ENCODE measurements at regions not wholly inside any gene's neighbourhood (a gene's known extent, or its start where the extent isn't known, plus 50 kb on each side); places are given as distances from the start of the nearest gene placed in this dataset.
"Not testable (repeated sequence)": the region's sequence is repeated elsewhere in the genome, so short reads cannot be mapped to it uniquely, and the experiment has no call there.

GRCh38 chr21:14013056-14013603 lies 197.6 kb downstream of the LIPI start:
- Histone ChIP-seq H3K79me2 (ENCODE audit: insufficient read depth, low read length) (no peaks in the 10 kb centered on the region), H4K20me1 (ENCODE audit: insufficient read depth, low read length) (no peaks in the 10 kb centered on the region), H3K4me1 (ENCODE audit: insufficient read depth, low read length, severe bottlenecking) (no peaks in the 10 kb centered on the region), H3K9me2 (ENCODE audit: low read depth, low read length) (no peaks in the 10 kb centered on the region), H3F3A (ENCODE audit: insufficient read depth, low read length) (no peaks in the 10 kb centered on the region), H3K27ac (ENCODE audit: low read depth, low read length, poor library complexity, severe bottlenecking) (no peak overlapping the region), H3K9ac (ENCODE audit: low read length) (no peak overlapping the region), H3K9me3 (ENCODE audit: low read length) (no peaks in the 10 kb centered on the region), H3K4me2 (ENCODE audit: low read length) (no peak overlapping the region), H3K4me3 (ENCODE audit: low read depth, low read length, poor library complexity, severe bottlenecking) (no peak overlapping the region), H2AFZ (ENCODE audit: low read length) (no peak overlapping the region), H3K27me3 (ENCODE audit: insufficient read depth, low read length) (no peaks in the 10 kb centered on the region), H3K36me3 (ENCODE audit: insufficient read depth, low read length) (no peaks in the 10 kb centered on the region)
- TF ChIP-seq CTCF (IDR thresholded peaks at IDR 0.05; ENCODE audit: low read length) (no peak), EZH2 (IDR thresholded peaks at IDR 0.05; ENCODE audit: borderline replicate concordance, low read length) (no peak)

GRCh38 chr21:14012409-14012808 lies 198.3 kb downstream of the LIPI start:
- H3K27me3 ChIP-seq (ENCODE audit: insufficient read depth, low read length): no peaks in the 10 kb centered on the region
- H3K27ac ChIP-seq (ENCODE audit: low read depth, low read length, poor library complexity, severe bottlenecking): no peak overlapping the region
- no peaks in the 10 kb centered on the region for H3K4me1 ChIP-seq (ENCODE audit: insufficient read depth, low read length, severe bottlenecking)
- no peak overlapping the region for H2AFZ ChIP-seq (ENCODE audit: low read length)
- no peak for TF ChIP-seq EZH2 (IDR thresholded peaks at IDR 0.05; ENCODE audit: borderline replicate concordance, low read length)
- TF ChIP-seq CTCF (IDR thresholded peaks at IDR 0.05; ENCODE audit: low read length): no peak
- no peaks in the 10 kb centered on the region for H4K20me1 ChIP-seq (ENCODE audit: insufficient read depth, low read length)
- H3K4me3 ChIP-seq (ENCODE audit: low read depth, low read length, poor library complexity, severe bottlenecking): no peak overlapping the region
- no peaks in the 10 kb centered on the region for H3K79me2 ChIP-seq (ENCODE audit: insufficient read depth, low read length)
- H3K4me2 ChIP-seq (ENCODE audit: low read length): no peak overlapping the region
- H3K9me2 ChIP-seq (ENCODE audit: low read depth, low read length): no peaks in the 10 kb centered on the region
- no peaks in the 10 kb centered on the region for H3K36me3 ChIP-seq (ENCODE audit: insufficient read depth, low read length)
- H3K9me3 ChIP-seq (ENCODE audit: low read length): no peaks in the 10 kb centered on the region
- H3K9ac ChIP-seq (ENCODE audit: low read length): no peak overlapping the region
- H3F3A ChIP-seq (ENCODE audit: insufficient read depth, low read length): no peaks in the 10 kb centered on the region

- H3K36me3 ChIP-seq (ENCODE audit: insufficient read depth, low read length); H3K4me1 ChIP-seq (ENCODE audit: insufficient read depth, low read length, severe bottlenecking); H3K9me2 ChIP-seq (ENCODE audit: low read depth, low read length); H3F3A ChIP-seq (ENCODE audit: insufficient read depth, low read length); H2AFZ ChIP-seq (ENCODE audit: low read length); H3K4me3 ChIP-seq (ENCODE audit: low read depth, low read length, poor library complexity, severe bottlenecking); H3K4me2 ChIP-seq (ENCODE audit: low read length); H3K9me3 ChIP-seq (ENCODE audit: low read length); H3K27ac ChIP-seq (ENCODE audit: low read depth, low read length, poor library complexity, severe bottlenecking); H3K9ac ChIP-seq (ENCODE audit: low read length); H4K20me1 ChIP-seq (ENCODE audit: insufficient read depth, low read length); H3K27me3 ChIP-seq (ENCODE audit: insufficient read depth, low read length); H3K79me2 ChIP-seq (ENCODE audit: insufficient read depth, low read length): not testable (repeated sequence)
Observed at GRCh38 chr21:14011751-14012150, 199.0 kb downstream of the LIPI start.

GRCh38 chr21:14011149-14011548 lies 199.6 kb downstream of the LIPI start:
- H3K27me3 ChIP-seq (ENCODE audit: insufficient read depth, low read length); H3K9me3 ChIP-seq (ENCODE audit: low read length); H3K4me1 ChIP-seq (ENCODE audit: insufficient read depth, low read length, severe bottlenecking); H3K4me3 ChIP-seq (ENCODE audit: low read depth, low read length, poor library complexity, severe bottlenecking); H3K79me2 ChIP-seq (ENCODE audit: insufficient read depth, low read length); H3K9ac ChIP-seq (ENCODE audit: low read length); H3F3A ChIP-seq (ENCODE audit: insufficient read depth, low read length); H3K36me3 ChIP-seq (ENCODE audit: insufficient read depth, low read length); H4K20me1 ChIP-seq (ENCODE audit: insufficient read depth, low read length); H3K27ac ChIP-seq (ENCODE audit: low read depth, low read length, poor library complexity, severe bottlenecking); H3K9me2 ChIP-seq (ENCODE audit: low read depth, low read length); H2AFZ ChIP-seq (ENCODE audit: low read length); H3K4me2 ChIP-seq (ENCODE audit: low read length): not testable (repeated sequence)

Measured in OCI-LY1 (cell line).